Lung (tissue), 11 donors: ENCODE measurements at regions not wholly inside any gene's neighbourhood (a gene's known extent, or its start where the extent isn't known, plus 50 kb on each side); places are given as distances from the start of the nearest gene placed in this dataset.

Source experiments
- ATAC-seq: fragments of 200-7000 bp; cut with Tn5 transposase; one replicate; pipeline ENCODE4 v1.9.1; 2020; ENCODE audit warnings: moderate number of reproducible peaks; ENCODE audit not compliant: insufficient read depth, low FRiP score
- DNase-seq, 3 donors: peaks; one replicate each; pipeline ENCODE4 v3.0.0-alpha.2; 2013 to 2017
- H3K27ac ChIP-seq, 2 donors: one replicate each; pipeline ENCODE4 v1.5.1; 2013; ENCODE audit warnings: mild to moderate bottlenecking in 2 of 2, moderate library complexity in 2 of 2, control low read depth in 1 of 2, inconsistent platforms in 1 of 2, low read depth in 1 of 2, low read length in 1 of 2
- H3K27me3 ChIP-seq, 3 donors: one replicate each; pipeline ENCODE4 v1.5.1; 2013; ENCODE audit warnings: low read length in 2 of 3; ENCODE audit not compliant: control insufficient read depth in 3 of 3, insufficient read depth in 3 of 3
- H3K36me3 ChIP-seq, 4 donors: one replicate each; pipeline ENCODE4 v1.5.1; 2013; ENCODE audit warnings: low read length in 4 of 4, mild to moderate bottlenecking in 1 of 4, moderate library complexity in 1 of 4; ENCODE audit not compliant: control insufficient read depth in 4 of 4, insufficient read depth in 4 of 4
- H3K4me1 ChIP-seq, 5 donors: one replicate each; pipeline ENCODE4 v1.5.1; 2013; ENCODE audit warnings: low read length in 5 of 5, mild to moderate bottlenecking in 2 of 5, moderate library complexity in 1 of 5; ENCODE audit not compliant: control insufficient read depth in 5 of 5, insufficient read depth in 5 of 5
- H3K4me3 ChIP-seq: one replicate; pipeline ENCODE4 v1.5.1; 2013; ENCODE audit warnings: mild to moderate bottlenecking, control low read depth, moderate library complexity
- H3K9ac ChIP-seq, 2 donors: one replicate each; pipeline ENCODE4 v1.5.1; 2013; ENCODE audit warnings: low read length in 2 of 2, control low read depth in 1 of 2; ENCODE audit not compliant: insufficient read depth in 1 of 2
- H3K9me3 ChIP-seq, 4 donors: one replicate each; pipeline ENCODE4 v1.5.1; 2013; ENCODE audit warnings: low read length in 3 of 4, mild to moderate bottlenecking in 1 of 4, moderate library complexity in 1 of 4; ENCODE audit not compliant: control insufficient read depth in 4 of 4, insufficient read depth in 3 of 4
- WGBS, 2 donors: extraction: QIAGEN DNeasy Blood & Tissue Kit; methylation state at CpG; one replicate each; pipeline ENCODE4 v1.1.7; 2013; 5-methylcytosine and 5-hydroxymethylcytosine counted together
- TF ChIP-seq, protein P1 (sequence below): IDR thresholded peaks from 2 replicates; pipeline ENCODE4 v1.5.1; 2012; ENCODE audit warnings: mild to moderate bottlenecking; ENCODE audit errors: control extremely low read depth, extremely low read depth
- donor health status: control.
- donor health status: control.
- donor health status: Bipolar disorder and iron deficiency.
- donor health status: healthy.
- donor health status: DM: yes; HTN: yes; CAD: no.

- H3K4me3 ChIP-seq, result no peak overlapping the region
- H3K9ac ChIP-seq, result no peak overlapping the region
- H3K9me3 ChIP-seq, result no peaks in the 10 kb centered on the region
- no peaks in the 10 kb centered on the region for H3K27me3 ChIP-seq
- no peak overlapping the region for H3K27ac ChIP-seq
- DNase-seq, result no peak
- WGBS, 2 donors, result 17 to 42% methylated on average over 2 of the region's 2 CpGs
- no peaks in the 10 kb centered on the region for H3K4me1 ChIP-seq
- TF ChIP-seq, protein P1, sequence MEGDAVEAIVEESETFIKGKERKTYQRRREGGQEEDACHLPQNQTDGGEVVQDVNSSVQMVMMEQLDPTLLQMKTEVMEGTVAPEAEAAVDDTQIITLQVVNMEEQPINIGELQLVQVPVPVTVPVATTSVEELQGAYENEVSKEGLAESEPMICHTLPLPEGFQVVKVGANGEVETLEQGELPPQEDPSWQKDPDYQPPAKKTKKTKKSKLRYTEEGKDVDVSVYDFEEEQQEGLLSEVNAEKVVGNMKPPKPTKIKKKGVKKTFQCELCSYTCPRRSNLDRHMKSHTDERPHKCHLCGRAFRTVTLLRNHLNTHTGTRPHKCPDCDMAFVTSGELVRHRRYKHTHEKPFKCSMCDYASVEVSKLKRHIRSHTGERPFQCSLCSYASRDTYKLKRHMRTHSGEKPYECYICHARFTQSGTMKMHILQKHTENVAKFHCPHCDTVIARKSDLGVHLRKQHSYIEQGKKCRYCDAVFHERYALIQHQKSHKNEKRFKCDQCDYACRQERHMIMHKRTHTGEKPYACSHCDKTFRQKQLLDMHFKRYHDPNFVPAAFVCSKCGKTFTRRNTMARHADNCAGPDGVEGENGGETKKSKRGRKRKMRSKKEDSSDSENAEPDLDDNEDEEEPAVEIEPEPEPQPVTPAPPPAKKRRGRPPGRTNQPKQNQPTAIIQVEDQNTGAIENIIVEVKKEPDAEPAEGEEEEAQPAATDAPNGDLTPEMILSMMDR, result no peak
- H3K36me3 ChIP-seq, result no peaks in the 10 kb centered on the region
- ATAC-seq, result no peak
These were observed 420.5 kb downstream of the GXYLT1 start for GRCh38 chr12:41724216-41724615.

GRCh38 chr12:41719214-41719613 is 425.5 kb downstream of the GXYLT1 start:
- Histone ChIP-seq H3K27ac (no peak overlapping the region), H3K4me3 (no peak overlapping the region), H3K9ac (no peak overlapping the region), H3K36me3 (no peaks in the 10 kb centered on the region), H3K4me1 (peaks cover 0 to 7% (median 0%) of the 10 kb centered on the region in 5 donors), H3K9me3 (no peaks in the 10 kb centered on the region), H3K27me3 (no peaks in the 10 kb centered on the region)
- WGBS, 2 donors, result 81 to 89% methylated on average over 3 of the region's 3 CpGs
- DNase-seq, result no peak
- TF ChIP-seq, protein P1, result no peak
- no peak for ATAC-seq

- H3K4me1 ChIP-seq, result peaks cover 0 to 7% (median 2%) of the 10 kb centered on the region in 5 donors
- no peaks in the 10 kb centered on the region for H3K9me3 ChIP-seq
- no peak overlapping the region for H3K9ac ChIP-seq
- H3K36me3 ChIP-seq, result no peaks in the 10 kb centered on the region
- no peaks in the 10 kb centered on the region for H3K27me3 ChIP-seq
- WGBS, 2 donors, result 72 to 86% methylated on average over 3 of the region's 3 CpGs
- ATAC-seq (no peak), DNase-seq (peak in 1 of 3 donors; percentile 18)
- H3K27ac ChIP-seq, result no peak overlapping the region
- TF ChIP-seq, protein P1, result no peak
- H3K4me3 ChIP-seq, result no peak overlapping the region
These were observed 429.4 kb downstream of the GXYLT1 start for GRCh38 chr12:41715256-41715655.

GRCh38 chr12:41709463-41710285 is 435.0 kb downstream of the GXYLT1 start:
- peak in 2 of 3 donors; percentile 41 to 43 for DNase-seq
- Histone ChIP-seq H3K4me3 (no peak overlapping the region), H3K36me3 (no peaks in the 10 kb centered on the region), H3K9ac (no peak overlapping the region), H3K27me3 (no peaks in the 10 kb centered on the region), H3K9me3 (no peaks in the 10 kb centered on the region), H3K4me1 (peaks cover 0 to 16% (median 0%) of the 10 kb centered on the region in 5 donors), H3K27ac (peak overlapping the region in 1 of 2 donors; percentile 53)
- 37 to 64% methylated on average over 5 of the region's 5 CpGs for WGBS, 2 donors
- ATAC-seq, result peak; percentile 76
- TF ChIP-seq, protein P1, result no peak
